ENCODE measurements at regions not wholly inside any gene's neighbourhood (a gene's known extent, or its start where the extent isn't known, plus 50 kb on each side); places are given as distances from the start of the nearest gene placed in this dataset.

DNA sequence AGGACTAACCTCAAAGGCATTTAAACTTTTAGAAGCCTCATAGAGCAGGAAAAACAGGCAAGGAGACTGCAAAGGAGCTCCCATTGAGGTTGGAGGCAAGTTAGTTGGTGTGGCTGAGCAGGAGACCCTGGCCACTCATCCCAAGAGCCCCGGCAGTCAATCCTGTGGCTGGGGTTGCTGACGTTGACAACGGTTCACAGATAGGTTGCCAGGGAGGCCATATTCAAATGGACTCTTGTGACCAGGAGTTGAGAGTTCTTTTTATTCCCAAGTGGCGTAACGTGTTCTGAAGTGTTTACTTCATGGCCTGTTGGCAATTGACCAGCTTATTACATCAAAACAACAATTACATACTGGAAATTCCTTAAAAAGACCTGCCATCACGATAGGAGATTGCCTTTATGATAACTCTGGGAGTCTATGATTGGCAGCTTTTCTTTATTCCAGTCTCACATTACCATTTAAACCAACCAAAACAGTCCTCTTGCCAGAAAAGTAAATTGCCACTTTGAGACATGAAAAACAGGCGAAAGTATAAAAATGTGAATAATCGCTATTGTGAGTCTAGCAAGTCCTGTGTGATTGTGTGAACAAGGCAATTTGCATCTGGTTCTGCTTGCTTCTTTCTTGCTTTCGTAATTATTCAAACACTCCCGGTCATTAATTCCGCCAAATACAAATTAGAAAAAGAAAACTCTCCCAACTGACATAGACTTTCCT, 394.9 kb downstream of the MED10 start:
- TF ChIP-seq, protein P1, sequence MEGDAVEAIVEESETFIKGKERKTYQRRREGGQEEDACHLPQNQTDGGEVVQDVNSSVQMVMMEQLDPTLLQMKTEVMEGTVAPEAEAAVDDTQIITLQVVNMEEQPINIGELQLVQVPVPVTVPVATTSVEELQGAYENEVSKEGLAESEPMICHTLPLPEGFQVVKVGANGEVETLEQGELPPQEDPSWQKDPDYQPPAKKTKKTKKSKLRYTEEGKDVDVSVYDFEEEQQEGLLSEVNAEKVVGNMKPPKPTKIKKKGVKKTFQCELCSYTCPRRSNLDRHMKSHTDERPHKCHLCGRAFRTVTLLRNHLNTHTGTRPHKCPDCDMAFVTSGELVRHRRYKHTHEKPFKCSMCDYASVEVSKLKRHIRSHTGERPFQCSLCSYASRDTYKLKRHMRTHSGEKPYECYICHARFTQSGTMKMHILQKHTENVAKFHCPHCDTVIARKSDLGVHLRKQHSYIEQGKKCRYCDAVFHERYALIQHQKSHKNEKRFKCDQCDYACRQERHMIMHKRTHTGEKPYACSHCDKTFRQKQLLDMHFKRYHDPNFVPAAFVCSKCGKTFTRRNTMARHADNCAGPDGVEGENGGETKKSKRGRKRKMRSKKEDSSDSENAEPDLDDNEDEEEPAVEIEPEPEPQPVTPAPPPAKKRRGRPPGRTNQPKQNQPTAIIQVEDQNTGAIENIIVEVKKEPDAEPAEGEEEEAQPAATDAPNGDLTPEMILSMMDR (IDR thresholded peaks at IDR 0.05; ENCODE audit: low read depth, low read length) = no peak
- TF ChIP-seq, protein P2, sequence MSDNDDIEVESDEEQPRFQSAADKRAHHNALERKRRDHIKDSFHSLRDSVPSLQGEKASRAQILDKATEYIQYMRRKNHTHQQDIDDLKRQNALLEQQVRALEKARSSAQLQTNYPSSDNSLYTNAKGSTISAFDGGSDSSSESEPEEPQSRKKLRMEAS (IDR thresholded peaks at IDR 0.05; ENCODE audit: low read depth, low read length) = no peak
- TF ChIP-seq POLR2A (IDR thresholded peaks at IDR 0.05; ENCODE audit: extremely low read depth, insufficient read length) = no peak
- TF ChIP-seq MYC (IDR thresholded peaks at IDR 0.05; ENCODE audit: low read depth, low read length) = no peak

Measured in NB4 (cell line).